GM12878 (cell line): ENCODE measurements at regions not wholly inside any gene's neighbourhood (a gene's known extent, or its start where the extent isn't known, plus 50 kb on each side); places are given as distances from the start of the nearest gene placed in this dataset.

Experiments
- ATAC-seq: fragments of 200-7000 bp; cut with Tn5 transposase; 3 replicates; pipeline ENCODE4 v1.9.1; 2020; ENCODE audit warnings: mild to moderate bottlenecking, moderate library complexity
- BruUV-seq: library from RNA; stranded (reverse); fragments of 400-500 nt; replicated peaks from 2 replicates; lab custom pipeline; 2021; lab: Mats Ljungman, UMichigan
- CTCF ChIA-PET: fragments of 300-600 bp; sonication (Branson Sonifier 250); formaldehyde crosslinking; extraction: SDS; loops from one replicate; lab custom pipeline; 2021; ENCODE audit warnings: inconsistent platforms; lab: Yijun Ruan, JAX
- POLR2A ChIA-PET: fragments of 350-600 bp; formaldehyde crosslinking; extraction: SDS; loops from one replicate; lab custom pipeline; 2021; ENCODE audit warnings: inconsistent platforms; lab: Charles Lee
- RAD21 ChIA-PET: fragments of 300-600 bp; sonication (Branson Sonifier 250); formaldehyde crosslinking; loops from one replicate; lab custom pipeline; 2023; ENCODE audit warnings: antibody characterized with exemption; ENCODE audit not compliant: unreplicated experiment; lab: Charles Lee
- SMC1A ChIA-PET: fragments of 300-600 bp; sonication (Branson Sonifier 250); formaldehyde crosslinking; loops from one replicate; lab custom pipeline; 2023; ENCODE audit not compliant: unreplicated experiment, uncharacterized antibody; lab: Charles Lee
- DNase-seq: peaks from one replicate; pipeline ENCODE4 v3.0.0-alpha.2; 2011; ENCODE audit warnings: low read depth, low spot score
- FAIRE-seq: peaks from 3 replicates; lab custom pipeline; 2011; peaks lifted over from hg19 to GRCh38; lab: Jason Lieb, UNC
- H2AFZ ChIP-seq: 2 replicates; pipeline ENCODE4 v1.6.0; 2011; ENCODE audit warnings: low read depth, low read length, control low read depth; ENCODE audit not compliant: control insufficient read depth
- H3K27ac ChIP-seq: 2 replicates; pipeline ENCODE4 v1.5.1; 2011; ENCODE audit warnings: control low read depth; ENCODE audit not compliant: control insufficient read depth, insufficient read depth
- H3K27me3 ChIP-seq, 2 experiments: replicated peaks in 1 of 2; 2 replicates each; pipeline versions ENCODE4 v1.6.0 to v1.6.1; 2011; ENCODE audit warnings: low read length in 1 of 2; ENCODE audit not compliant: control insufficient read depth in 2 of 2, insufficient read depth in 2 of 2
- H3K36me3 ChIP-seq, 2 experiments: 2 replicates each; pipeline ENCODE4 v1.5.1; 2011; ENCODE audit warnings: low read length in 1 of 2; ENCODE audit not compliant: control insufficient read depth in 2 of 2, insufficient read depth in 2 of 2
- H3K4me1 ChIP-seq: 2 replicates; pipeline ENCODE4 v1.6.1; 2011; ENCODE audit warnings: mild to moderate bottlenecking, low read length, moderate library complexity, mixed read lengths; ENCODE audit not compliant: control insufficient read depth, insufficient read depth
- H3K4me2 ChIP-seq: 2 replicates; pipeline ENCODE4 v1.6.0; 2011; ENCODE audit warnings: control low read depth; ENCODE audit not compliant: control insufficient read depth, insufficient read depth
- H3K4me3 ChIP-seq: fragments of 200-600 bp; sonication (generic); 2 replicates; pipeline ENCODE4 v1.5.1; 2016
- H3K79me2 ChIP-seq: 2 replicates; pipeline ENCODE4 v1.6.0; 2011; ENCODE audit warnings: low read length; ENCODE audit not compliant: control insufficient read depth, insufficient read depth
- H3K9ac ChIP-seq: 2 replicates; pipeline ENCODE4 v1.8.0; 2011; ENCODE audit warnings: low read length, control low read depth, mixed read lengths; ENCODE audit not compliant: control insufficient read depth, insufficient read depth
- H3K9me3 ChIP-seq: replicated peaks from 3 replicates; pipeline ENCODE4 v1.5.1; 2011; ENCODE audit warnings: mild to moderate bottlenecking, low read length; ENCODE audit not compliant: control insufficient read depth, insufficient read depth
- H4K20me1 ChIP-seq: 2 replicates; pipeline ENCODE4 v1.6.0; 2011; ENCODE audit not compliant: control insufficient read depth, insufficient read depth
- BHLHE40 ChIP-seq, 2 experiments: fragments of 450-650 bp in 1 of 2; IDR thresholded peaks; 2 replicates each; pipeline ENCODE4 v1.6.1; 2011 to 2017; ENCODE audit warnings: low read depth in 2 of 2, borderline replicate concordance in 1 of 2, improper control_type of control experiment in 1 of 2, low read length in 1 of 2, mild to moderate bottlenecking in 1 of 2
- CHD4 ChIP-seq: fragments of 200-600 bp; sonication (generic); IDR thresholded peaks from 2 replicates; pipeline ENCODE4 v1.6.1; 2016; ENCODE audit warnings: mild to moderate bottlenecking
- CREB1 ChIP-seq: IDR thresholded peaks from 2 replicates; pipeline ENCODE4 v1.6.1; 2012; ENCODE audit warnings: low read depth, mild to moderate bottlenecking, inconsistent platforms
- KAT2A ChIP-seq: conservative IDR thresholded peaks from 2 replicates; pipeline ENCODE4 v1.6.1; 2011; ENCODE audit warnings: low read depth, low read length; ENCODE audit not compliant: control insufficient read depth
- MTA3 ChIP-seq: IDR thresholded peaks from 2 replicates; pipeline ENCODE4 v1.6.1; 2012; ENCODE audit warnings: low read length, inconsistent platforms, borderline replicate concordance
- RCOR1 ChIP-seq: conservative IDR thresholded peaks from 2 replicates; pipeline ENCODE4 v1.6.1; 2012; ENCODE audit warnings: low read depth, low read length, improper control_type of control experiment
- YY1 ChIP-seq: IDR thresholded peaks from 2 replicates; pipeline ENCODE4 v1.6.1; 2011; ENCODE audit warnings: low read depth, mild to moderate bottlenecking, low read length
- ZSCAN29 ChIP-seq: fragments of 450-650 bp; IDR thresholded peaks from 2 replicates; pipeline ENCODE4 v1.6.1; 2017; ENCODE audit warnings: mild to moderate bottlenecking, moderate library complexity
- WGBS: methylation state at CpG from one replicate; pipeline ENCODE4 v1.1.6; 2016; ENCODE audit warnings: low lambda C conversion rate; ENCODE audit not compliant: insufficient replicate concordance, insufficient coverage; ENCODE audit errors: missing lambda C conversion rate; 5-methylcytosine and 5-hydroxymethylcytosine counted together
- in situ Hi-C: fragments of 300-500 bp; cut with MboI; formaldehyde crosslinking; loops from 9 replicates; pipeline ENCODE4 v1.14.3; 2018; ENCODE audit warnings: mixed read lengths
- intact Hi-C: fragments of 100-400 bp; cut with micrococcal nuclease; formaldehyde crosslinking; loops from one replicate; pipeline ENCODE4 v1.14.2; 2022; ENCODE audit not compliant: unreplicated experiment
- TF ChIP-seq, protein P1 (sequence below): IDR thresholded peaks from 2 replicates; pipeline ENCODE4 v1.6.1; 2012; ENCODE audit warnings: low read depth, low read length, improper control_type of control experiment
- TF ChIP-seq, protein P2 (sequence below): fragments of 450-650 bp; IDR thresholded peaks from 2 replicates; pipeline ENCODE4 v1.6.1; 2017; ENCODE audit warnings: mild to moderate bottlenecking, low read depth, inconsistent platforms; ENCODE audit not compliant: poor library complexity, severe bottlenecking
- TF ChIP-seq, protein P3 (sequence below): fragments of 450-650 bp; IDR thresholded peaks from 2 replicates; pipeline ENCODE4 v1.6.1; 2018; ENCODE audit warnings: mild to moderate bottlenecking, low read depth, moderate library complexity; ENCODE audit not compliant: partially characterized antibody
- TF ChIP-seq, protein P4 (sequence below): IDR thresholded peaks from 2 replicates; pipeline ENCODE4 v1.6.1; 2012; ENCODE audit warnings: improper control_type of control experiment, low read depth, low read length; ENCODE audit not compliant: insufficient replicate concordance

DNA sequence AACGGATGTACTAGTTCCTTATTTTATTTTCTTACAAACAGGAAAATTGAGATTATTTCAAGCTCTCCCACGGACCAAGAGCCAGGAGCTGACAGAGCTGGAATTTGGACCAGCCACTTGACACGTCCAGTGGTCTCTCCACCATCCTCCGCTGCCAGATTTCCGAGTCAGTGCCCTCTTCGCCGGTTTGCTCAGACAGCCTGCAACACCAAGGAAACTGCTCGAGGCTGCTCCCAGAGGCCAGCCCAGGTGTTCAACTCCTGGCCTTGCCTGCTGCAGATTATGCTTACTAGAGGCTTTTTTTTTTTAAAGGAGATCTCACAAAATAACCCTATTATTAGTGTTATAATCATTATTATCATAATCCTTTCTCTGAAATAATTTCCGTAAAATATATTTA is 779.8 kb downstream of the RNF144A start:
- ChIA-PET CTCF (no interaction called here), SMC1A (no interaction called here), POLR2A (no interaction called here), RAD21 (no interaction called here)
- 45% methylated on average over 9 of the region's 9 CpGs for WGBS
- in situ Hi-C loops (no loop called here), intact Hi-C loops (no loop called here)
- Histone ChIP-seq H2AFZ (no peak overlapping the region), H3K9ac (no peak overlapping the region), H3K27me3 (no peaks in the 10 kb centered on the region), H3K9me3 (no peaks in the 10 kb centered on the region; the same call in 2 of the 3 replicates), H3K27ac (no peak overlapping the region), H4K20me1 (no peaks in the 10 kb centered on the region), H3K36me3 (no peaks in the 10 kb centered on the region), H3K4me1 (0 out of 2 replicates have a peak, but pooled peaks cover 4% of the 10 kb centered on the region), H3K4me2 (no peak overlapping the region), H3K4me3 (no peak overlapping the region), H3K79me2 (no peaks in the 10 kb centered on the region)
- BruUV-seq, result no TSS peak
- DNase-seq (no peak), FAIRE-seq (no peak), ATAC-seq (no peak)
- TF ChIP-seq BHLHE40 (IDR thresholded peaks at IDR 0.05; ENCODE audit: borderline replicate concordance in 1 of 2, low read depth in 2 of 2, low read length in 1 of 2) (no peak), YY1 (no peak), ZSCAN29 (no peak), CHD4 (no peak), RCOR1 (no peak), KAT2A (no peak), CREB1 (no peak), MTA3 (no peak)
- TF ChIP-seq, protein P1, sequence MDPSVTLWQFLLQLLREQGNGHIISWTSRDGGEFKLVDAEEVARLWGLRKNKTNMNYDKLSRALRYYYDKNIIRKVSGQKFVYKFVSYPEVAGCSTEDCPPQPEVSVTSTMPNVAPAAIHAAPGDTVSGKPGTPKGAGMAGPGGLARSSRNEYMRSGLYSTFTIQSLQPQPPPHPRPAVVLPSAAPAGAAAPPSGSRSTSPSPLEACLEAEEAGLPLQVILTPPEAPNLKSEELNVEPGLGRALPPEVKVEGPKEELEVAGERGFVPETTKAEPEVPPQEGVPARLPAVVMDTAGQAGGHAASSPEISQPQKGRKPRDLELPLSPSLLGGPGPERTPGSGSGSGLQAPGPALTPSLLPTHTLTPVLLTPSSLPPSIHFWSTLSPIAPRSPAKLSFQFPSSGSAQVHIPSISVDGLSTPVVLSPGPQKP, result no peak
- TF ChIP-seq, protein P2, sequence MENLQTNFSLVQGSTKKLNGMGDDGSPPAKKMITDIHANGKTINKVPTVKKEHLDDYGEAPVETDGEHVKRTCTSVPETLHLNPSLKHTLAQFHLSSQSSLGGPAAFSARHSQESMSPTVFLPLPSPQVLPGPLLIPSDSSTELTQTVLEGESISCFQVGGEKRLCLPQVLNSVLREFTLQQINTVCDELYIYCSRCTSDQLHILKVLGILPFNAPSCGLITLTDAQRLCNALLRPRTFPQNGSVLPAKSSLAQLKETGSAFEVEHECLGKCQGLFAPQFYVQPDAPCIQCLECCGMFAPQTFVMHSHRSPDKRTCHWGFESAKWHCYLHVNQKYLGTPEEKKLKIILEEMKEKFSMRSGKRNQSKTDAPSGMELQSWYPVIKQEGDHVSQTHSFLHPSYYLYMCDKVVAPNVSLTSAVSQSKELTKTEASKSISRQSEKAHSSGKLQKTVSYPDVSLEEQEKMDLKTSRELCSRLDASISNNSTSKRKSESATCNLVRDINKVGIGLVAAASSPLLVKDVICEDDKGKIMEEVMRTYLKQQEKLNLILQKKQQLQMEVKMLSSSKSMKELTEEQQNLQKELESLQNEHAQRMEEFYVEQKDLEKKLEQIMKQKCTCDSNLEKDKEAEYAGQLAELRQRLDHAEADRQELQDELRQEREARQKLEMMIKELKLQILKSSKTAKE, result no peak
- TF ChIP-seq, protein P3, sequence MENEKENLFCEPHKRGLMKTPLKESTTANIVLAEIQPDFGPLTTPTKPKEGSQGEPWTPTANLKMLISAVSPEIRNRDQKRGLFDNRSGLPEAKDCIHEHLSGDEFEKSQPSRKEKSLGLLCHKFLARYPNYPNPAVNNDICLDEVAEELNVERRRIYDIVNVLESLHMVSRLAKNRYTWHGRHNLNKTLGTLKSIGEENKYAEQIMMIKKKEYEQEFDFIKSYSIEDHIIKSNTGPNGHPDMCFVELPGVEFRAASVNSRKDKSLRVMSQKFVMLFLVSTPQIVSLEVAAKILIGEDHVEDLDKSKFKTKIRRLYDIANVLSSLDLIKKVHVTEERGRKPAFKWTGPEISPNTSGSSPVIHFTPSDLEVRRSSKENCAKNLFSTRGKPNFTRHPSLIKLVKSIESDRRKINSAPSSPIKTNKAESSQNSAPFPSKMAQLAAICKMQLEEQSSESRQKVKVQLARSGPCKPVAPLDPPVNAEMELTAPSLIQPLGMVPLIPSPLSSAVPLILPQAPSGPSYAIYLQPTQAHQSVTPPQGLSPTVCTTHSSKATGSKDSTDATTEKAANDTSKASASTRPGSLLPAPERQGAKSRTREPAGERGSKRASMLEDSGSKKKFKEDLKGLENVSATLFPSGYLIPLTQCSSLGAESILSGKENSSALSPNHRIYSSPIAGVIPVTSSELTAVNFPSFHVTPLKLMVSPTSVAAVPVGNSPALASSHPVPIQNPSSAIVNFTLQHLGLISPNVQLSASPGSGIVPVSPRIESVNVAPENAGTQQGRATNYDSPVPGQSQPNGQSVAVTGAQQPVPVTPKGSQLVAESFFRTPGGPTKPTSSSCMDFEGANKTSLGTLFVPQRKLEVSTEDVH, result no peak
- TF ChIP-seq, protein P4, sequence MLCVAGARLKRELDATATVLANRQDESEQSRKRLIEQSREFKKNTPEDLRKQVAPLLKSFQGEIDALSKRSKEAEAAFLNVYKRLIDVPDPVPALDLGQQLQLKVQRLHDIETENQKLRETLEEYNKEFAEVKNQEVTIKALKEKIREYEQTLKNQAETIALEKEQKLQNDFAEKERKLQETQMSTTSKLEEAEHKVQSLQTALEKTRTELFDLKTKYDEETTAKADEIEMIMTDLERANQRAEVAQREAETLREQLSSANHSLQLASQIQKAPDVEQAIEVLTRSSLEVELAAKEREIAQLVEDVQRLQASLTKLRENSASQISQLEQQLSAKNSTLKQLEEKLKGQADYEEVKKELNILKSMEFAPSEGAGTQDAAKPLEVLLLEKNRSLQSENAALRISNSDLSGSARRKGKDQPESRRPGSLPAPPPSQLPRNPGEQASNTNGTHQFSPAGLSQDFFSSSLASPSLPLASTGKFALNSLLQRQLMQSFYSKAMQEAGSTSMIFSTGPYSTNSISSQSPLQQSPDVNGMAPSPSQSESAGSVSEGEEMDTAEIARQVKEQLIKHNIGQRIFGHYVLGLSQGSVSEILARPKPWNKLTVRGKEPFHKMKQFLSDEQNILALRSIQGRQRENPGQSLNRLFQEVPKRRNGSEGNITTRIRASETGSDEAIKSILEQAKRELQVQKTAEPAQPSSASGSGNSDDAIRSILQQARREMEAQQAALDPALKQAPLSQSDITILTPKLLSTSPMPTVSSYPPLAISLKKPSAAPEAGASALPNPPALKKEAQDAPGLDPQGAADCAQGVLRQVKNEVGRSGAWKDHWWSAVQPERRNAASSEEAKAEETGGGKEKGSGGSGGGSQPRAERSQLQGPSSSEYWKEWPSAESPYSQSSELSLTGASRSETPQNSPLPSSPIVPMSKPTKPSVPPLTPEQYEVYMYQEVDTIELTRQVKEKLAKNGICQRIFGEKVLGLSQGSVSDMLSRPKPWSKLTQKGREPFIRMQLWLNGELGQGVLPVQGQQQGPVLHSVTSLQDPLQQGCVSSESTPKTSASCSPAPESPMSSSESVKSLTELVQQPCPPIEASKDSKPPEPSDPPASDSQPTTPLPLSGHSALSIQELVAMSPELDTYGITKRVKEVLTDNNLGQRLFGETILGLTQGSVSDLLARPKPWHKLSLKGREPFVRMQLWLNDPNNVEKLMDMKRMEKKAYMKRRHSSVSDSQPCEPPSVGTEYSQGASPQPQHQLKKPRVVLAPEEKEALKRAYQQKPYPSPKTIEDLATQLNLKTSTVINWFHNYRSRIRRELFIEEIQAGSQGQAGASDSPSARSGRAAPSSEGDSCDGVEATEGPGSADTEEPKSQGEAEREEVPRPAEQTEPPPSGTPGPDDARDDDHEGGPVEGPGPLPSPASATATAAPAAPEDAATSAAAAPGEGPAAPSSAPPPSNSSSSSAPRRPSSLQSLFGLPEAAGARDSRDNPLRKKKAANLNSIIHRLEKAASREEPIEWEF, result no peak
